ENCODE measurements at regions not wholly inside any gene's neighbourhood (a gene's known extent, or its start where the extent isn't known, plus 50 kb on each side); places are given as distances from the start of the nearest gene placed in this dataset.

- Mint-ChIP-seq H3K9me3 (ENCODE audit: unreplicated experiment) (no peaks in the 10 kb centered on the region), H3K36me3 (ENCODE audit: insufficient read depth, unreplicated experiment) (no peaks in the 10 kb centered on the region), H3K27me3 (ENCODE audit: insufficient read depth, unreplicated experiment) (peaks cover 15% of the 10 kb centered on the region), H3K27ac (ENCODE audit: low read depth, unreplicated experiment) (no peak overlapping the region), H3K4me3 (ENCODE audit: unreplicated experiment) (no peak overlapping the region), H3K4me1 (ENCODE audit: insufficient read depth, unreplicated experiment) (no peaks in the 10 kb centered on the region)
- TF ChIP-seq, protein P1, sequence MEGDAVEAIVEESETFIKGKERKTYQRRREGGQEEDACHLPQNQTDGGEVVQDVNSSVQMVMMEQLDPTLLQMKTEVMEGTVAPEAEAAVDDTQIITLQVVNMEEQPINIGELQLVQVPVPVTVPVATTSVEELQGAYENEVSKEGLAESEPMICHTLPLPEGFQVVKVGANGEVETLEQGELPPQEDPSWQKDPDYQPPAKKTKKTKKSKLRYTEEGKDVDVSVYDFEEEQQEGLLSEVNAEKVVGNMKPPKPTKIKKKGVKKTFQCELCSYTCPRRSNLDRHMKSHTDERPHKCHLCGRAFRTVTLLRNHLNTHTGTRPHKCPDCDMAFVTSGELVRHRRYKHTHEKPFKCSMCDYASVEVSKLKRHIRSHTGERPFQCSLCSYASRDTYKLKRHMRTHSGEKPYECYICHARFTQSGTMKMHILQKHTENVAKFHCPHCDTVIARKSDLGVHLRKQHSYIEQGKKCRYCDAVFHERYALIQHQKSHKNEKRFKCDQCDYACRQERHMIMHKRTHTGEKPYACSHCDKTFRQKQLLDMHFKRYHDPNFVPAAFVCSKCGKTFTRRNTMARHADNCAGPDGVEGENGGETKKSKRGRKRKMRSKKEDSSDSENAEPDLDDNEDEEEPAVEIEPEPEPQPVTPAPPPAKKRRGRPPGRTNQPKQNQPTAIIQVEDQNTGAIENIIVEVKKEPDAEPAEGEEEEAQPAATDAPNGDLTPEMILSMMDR (IDR thresholded peaks at IDR 0.05; ENCODE audit: unreplicated experiment) = no peak
- ChIA-PET CTCF (interaction anchor here (1.1 kb wide), 1 partner anchor 35 kb away, joined by 3 read pairs; no protein-coding TSS in a partner anchor), POLR2A (no interaction called here)
- BruUV-seq (replicated peaks) = no TSS peak
- intact Hi-C loops (cut with micrococcal nuclease) = no loop called here
- DNase-seq (ENCODE audit: unreplicated experiment) = no peak
These were observed 225.0 kb upstream of the G2E3 start for GRCh38 chr14:30333934-30334333.

DNA sequence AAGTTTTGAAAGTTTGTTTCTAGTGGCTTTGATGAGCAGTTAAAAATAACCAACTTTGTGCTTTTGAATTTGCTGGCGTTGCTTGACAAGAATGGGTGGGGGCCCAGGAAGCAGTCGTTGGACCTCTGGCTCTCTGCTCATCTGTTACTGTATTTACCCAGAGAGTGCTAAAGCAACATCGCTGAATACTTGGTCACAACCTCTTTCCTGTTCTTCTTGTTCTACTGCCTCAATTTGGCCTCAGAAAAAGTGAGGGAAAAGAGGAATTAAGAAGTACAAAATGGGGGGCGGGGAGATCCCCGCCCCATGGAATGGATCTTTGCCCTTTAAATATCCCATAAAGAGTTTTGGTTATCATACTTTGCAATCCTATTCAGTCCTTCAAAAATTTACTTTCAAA lies 221.5 kb upstream of the G2E3 start:
- CTCF ChIA-PET = no interaction called here

GRCh38 chr14:30339311-30339901 lies 219.6 kb upstream of the G2E3 start:
- ChIA-PET CTCF (interaction anchor here (0.8 to 1.5 kb wide), 3 partner anchors 8 to 1329 kb away, joined by 4 to 5 read pairs (median 4); no protein-coding TSS in a partner anchor), POLR2A (no interaction called here)
- no peaks in the 10 kb centered on the region for H3K9me3 Mint-ChIP-seq (ENCODE audit: unreplicated experiment)
- DNase-seq (ENCODE audit: unreplicated experiment) = no peak
- no peaks in the 10 kb centered on the region for H3K27me3 Mint-ChIP-seq (ENCODE audit: insufficient read depth, unreplicated experiment)
- BruUV-seq (replicated peaks) = no TSS peak
- intact Hi-C loops (cut with micrococcal nuclease) = no loop called here
- H3K36me3 Mint-ChIP-seq (ENCODE audit: insufficient read depth, unreplicated experiment) = no peaks in the 10 kb centered on the region
- no peak overlapping the region for H3K4me3 Mint-ChIP-seq (ENCODE audit: unreplicated experiment)
- H3K27ac Mint-ChIP-seq (ENCODE audit: low read depth, unreplicated experiment) = no peak overlapping the region
- TF ChIP-seq, protein P1 (IDR thresholded peaks at IDR 0.05; ENCODE audit: unreplicated experiment) = no peak
- no peaks in the 10 kb centered on the region for H3K4me1 Mint-ChIP-seq (ENCODE audit: insufficient read depth, unreplicated experiment)

More for the DNA sequence above, 221.5 kb upstream of the G2E3 start:
- POLR2A ChIA-PET = no interaction called here
- no peaks in the 10 kb centered on the region for H3K36me3 Mint-ChIP-seq (ENCODE audit: insufficient read depth, unreplicated experiment)
- DNase-seq (ENCODE audit: unreplicated experiment) = no peak
- H3K4me3 Mint-ChIP-seq (ENCODE audit: unreplicated experiment) = no peak overlapping the region
- BruUV-seq (replicated peaks) = no TSS peak
- intact Hi-C loops (cut with micrococcal nuclease) = no loop called here
- TF ChIP-seq, protein P1 (IDR thresholded peaks at IDR 0.05; ENCODE audit: unreplicated experiment) = no peak
- no peaks in the 10 kb centered on the region for H3K9me3 Mint-ChIP-seq (ENCODE audit: unreplicated experiment)
- no peaks in the 10 kb centered on the region for H3K4me1 Mint-ChIP-seq (ENCODE audit: insufficient read depth, unreplicated experiment)
- H3K27ac Mint-ChIP-seq (ENCODE audit: low read depth, unreplicated experiment) = no peak overlapping the region
- peaks cover 14% of the 10 kb centered on the region for H3K27me3 Mint-ChIP-seq (ENCODE audit: insufficient read depth, unreplicated experiment)

- no peaks in the 10 kb centered on the region for H3K27me3 Mint-ChIP-seq (ENCODE audit: insufficient read depth, unreplicated experiment)
- intact Hi-C loops (cut with micrococcal nuclease) = no loop called here
- no peak overlapping the region for H3K27ac Mint-ChIP-seq (ENCODE audit: low read depth, unreplicated experiment)
- BruUV-seq (replicated peaks) = no TSS peak
- CTCF ChIA-PET = interaction anchor here (1.2 kb wide), 1 partner anchor 9 kb away, joined by 4 read pairs; no protein-coding TSS in a partner anchor
- H3K4me1 Mint-ChIP-seq (ENCODE audit: insufficient read depth, unreplicated experiment) = no peaks in the 10 kb centered on the region
- H3K4me3 Mint-ChIP-seq (ENCODE audit: unreplicated experiment) = no peak overlapping the region
- DNase-seq (ENCODE audit: unreplicated experiment) = no peak
- H3K9me3 Mint-ChIP-seq (ENCODE audit: unreplicated experiment) = no peaks in the 10 kb centered on the region
- H3K36me3 Mint-ChIP-seq (ENCODE audit: insufficient read depth, unreplicated experiment) = no peaks in the 10 kb centered on the region
- TF ChIP-seq, protein P1 (IDR thresholded peaks at IDR 0.05; ENCODE audit: unreplicated experiment) = no peak
- POLR2A ChIA-PET = no interaction called here
These were observed 218.5 kb upstream of the G2E3 start for GRCh38 chr14:30340495-30340894.
